GM10266 (cell line): ENCODE measurements at regions not wholly inside any gene's neighbourhood (a gene's known extent, or its start where the extent isn't known, plus 50 kb on each side); places are given as distances from the start of the nearest gene placed in this dataset.
"Not testable (repeated sequence)": the region's sequence is repeated elsewhere in the genome, so short reads cannot be mapped to it uniquely, and the experiment has no call there.

Experiments used
- DNase-seq: peaks from one replicate; pipeline ENCODE4 v3.0.0; 2012; ENCODE audit errors: extremely low spot score
- TF ChIP-seq, protein P1 (sequence below): IDR thresholded peaks from 2 replicates; pipeline ENCODE4 v1.5.1; 2012; ENCODE audit warnings: mild to moderate bottlenecking, low read depth; ENCODE audit not compliant: control insufficient read depth, insufficient read depth; ENCODE audit errors: missing control alignments

DNA sequence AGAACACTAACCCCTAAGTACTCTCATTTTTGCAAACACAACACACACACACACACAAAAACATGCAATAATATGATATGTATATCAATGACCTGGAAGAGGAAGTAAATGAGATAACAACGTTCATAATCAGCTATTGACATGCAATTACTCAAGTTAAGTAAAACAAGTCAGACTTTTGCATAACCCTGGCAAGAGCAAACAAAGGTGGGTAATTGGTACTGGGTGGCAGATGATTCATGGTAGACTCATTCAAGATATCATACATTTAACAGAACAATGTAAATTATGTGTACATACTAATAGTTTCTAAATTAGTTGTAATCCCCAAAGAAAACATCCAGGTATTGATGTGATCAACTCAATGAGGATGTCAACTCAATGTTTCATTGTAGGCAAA is 508.8 kb downstream of the DACH1 start:
- TF ChIP-seq, protein P1, sequence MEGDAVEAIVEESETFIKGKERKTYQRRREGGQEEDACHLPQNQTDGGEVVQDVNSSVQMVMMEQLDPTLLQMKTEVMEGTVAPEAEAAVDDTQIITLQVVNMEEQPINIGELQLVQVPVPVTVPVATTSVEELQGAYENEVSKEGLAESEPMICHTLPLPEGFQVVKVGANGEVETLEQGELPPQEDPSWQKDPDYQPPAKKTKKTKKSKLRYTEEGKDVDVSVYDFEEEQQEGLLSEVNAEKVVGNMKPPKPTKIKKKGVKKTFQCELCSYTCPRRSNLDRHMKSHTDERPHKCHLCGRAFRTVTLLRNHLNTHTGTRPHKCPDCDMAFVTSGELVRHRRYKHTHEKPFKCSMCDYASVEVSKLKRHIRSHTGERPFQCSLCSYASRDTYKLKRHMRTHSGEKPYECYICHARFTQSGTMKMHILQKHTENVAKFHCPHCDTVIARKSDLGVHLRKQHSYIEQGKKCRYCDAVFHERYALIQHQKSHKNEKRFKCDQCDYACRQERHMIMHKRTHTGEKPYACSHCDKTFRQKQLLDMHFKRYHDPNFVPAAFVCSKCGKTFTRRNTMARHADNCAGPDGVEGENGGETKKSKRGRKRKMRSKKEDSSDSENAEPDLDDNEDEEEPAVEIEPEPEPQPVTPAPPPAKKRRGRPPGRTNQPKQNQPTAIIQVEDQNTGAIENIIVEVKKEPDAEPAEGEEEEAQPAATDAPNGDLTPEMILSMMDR: no peak
- DNase-seq: no peak

DNA sequence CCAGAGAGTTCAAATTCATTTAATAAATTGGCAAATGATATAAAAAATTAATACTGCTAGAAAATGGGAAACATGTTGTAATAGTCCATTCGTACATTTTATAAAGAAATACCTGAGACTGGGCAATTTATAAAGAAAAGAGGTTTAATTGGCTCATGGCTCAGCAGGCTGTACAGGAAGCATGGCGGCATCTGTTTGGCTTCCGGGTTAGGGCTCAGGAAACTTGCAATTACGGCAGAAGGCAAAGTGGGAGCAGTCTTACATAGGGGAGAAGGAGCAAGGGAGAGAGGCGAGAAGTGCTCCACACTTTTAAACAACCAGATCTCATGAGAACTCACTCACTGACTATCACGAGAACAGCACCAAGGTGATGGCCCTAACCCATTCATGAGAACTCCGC is 512.0 kb downstream of the DACH1 start:
- TF ChIP-seq, protein P1: no peak
- no peak for DNase-seq

DNA sequence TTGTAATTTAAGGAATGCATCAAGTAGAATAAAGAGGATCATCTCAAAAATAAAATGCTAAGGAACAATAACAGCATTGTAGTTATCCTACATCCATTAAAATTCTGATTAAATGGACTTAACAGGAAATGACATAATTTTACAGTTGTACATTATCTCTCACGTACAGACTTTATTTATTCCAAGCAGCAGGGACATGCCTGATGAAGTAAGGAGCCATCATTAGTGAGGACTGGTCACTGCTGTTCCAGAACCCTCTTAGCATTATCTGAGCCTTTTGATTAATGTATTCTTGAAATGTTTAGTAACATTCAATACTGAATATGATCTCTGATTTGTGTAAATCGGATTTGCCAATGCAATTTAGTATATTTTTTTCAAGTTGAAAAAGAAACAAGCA is 516.1 kb downstream of the DACH1 start:
- TF ChIP-seq, protein P1: no peak
- DNase-seq: no peak

DNA sequence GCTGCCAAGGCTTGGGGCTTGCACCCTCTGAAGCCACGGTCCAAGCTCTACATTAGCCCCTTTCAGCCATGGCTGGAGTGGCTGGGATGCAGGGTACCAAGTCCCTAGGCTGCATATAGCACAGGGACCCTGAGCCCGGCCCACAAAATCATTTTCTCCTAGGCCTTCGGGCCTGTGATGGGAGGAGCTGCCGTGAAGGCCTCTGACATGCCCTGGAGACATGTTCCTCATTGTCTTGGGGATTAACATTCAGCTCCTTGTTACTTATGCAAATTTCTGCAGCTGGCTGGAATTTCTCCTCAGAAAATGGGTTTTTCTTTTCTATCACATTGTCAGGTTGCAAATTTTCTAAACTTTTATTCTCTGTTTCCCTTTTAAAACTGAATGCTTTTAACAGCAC is 521.1 kb downstream of the DACH1 start:
- DNase-seq: not testable (repeated sequence)

DNA sequence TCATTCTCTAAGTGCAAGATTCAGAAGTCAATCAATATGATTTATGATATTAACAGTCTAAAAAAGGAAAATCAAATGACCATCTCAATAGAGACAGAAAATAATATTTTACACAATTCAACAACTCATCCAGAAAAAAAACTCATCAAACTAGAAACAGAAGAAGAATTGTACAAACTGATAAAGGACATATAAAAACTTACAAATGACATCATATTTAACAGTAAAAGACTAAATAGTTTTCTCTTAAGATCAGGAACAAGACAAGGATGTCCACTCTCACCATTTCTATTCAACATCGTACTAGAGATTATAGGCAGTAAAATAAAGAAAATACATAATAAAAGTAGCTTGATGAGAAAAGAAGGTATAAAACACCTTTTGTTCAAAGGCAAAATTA is 527.3 kb downstream of the DACH1 start:
- no peak for DNase-seq
- TF ChIP-seq, protein P1: no peak

DNA sequence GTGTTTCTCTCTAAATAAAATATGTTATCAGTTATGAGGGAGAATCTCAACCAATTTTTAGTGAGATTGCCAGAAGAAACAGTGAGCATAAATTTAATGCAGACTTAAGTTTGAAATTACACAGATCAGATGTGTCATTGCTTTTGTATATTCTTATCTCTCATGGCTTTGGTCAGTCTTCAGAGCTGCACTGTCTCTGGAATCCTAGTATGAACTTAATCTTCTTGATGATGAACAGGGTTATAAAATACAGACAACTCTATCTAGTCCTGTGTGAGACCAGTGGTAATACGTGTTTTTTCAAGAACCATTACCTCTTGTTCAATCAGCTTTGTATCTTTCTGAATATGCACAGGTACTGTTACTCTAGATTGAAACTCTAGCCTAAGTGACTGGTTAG is 528.0 kb downstream of the DACH1 start:
- TF ChIP-seq, protein P1: no peak

DNA sequence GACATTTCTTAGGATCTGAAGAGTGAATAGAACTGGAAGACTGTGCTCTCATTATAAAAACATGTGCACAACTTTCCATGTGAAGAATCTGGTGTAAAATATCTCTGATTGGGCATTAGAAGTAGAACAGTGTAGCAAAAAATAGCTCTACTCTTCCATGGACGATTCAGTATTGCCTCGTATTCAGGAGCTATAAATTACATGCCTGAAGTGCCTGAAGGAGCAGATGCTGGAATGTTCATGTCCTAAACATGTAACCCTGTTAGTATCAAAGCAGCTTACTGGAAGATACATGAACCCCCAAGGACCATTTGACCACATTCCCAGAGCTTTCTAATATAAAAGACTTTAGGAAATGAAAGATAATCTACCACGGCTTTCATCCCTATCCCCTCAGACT is 528.9 kb downstream of the DACH1 start:
- DNase-seq: no peak
- TF ChIP-seq, protein P1: no peak

More for the DNA sequence above, 528.0 kb downstream of the DACH1 start:
- no peak for DNase-seq

DNA sequence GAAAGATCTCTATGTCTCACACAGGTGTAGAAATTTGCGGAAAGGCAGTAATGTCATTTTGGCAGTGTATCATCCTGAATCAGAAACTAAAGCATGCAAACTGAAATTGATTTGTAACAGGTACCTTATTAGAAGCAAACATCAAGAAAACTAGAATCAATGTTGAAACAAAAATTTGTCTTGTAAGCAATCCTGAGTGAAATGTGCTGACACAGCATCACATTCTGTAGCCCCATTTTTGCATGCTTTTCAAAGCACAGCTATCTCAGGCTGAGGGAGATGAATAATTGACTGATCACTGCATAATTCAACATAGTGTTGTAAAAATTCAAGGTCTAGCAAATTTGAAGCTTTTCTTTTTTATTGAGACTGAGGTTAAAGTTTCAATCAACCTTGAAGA is 539.7 kb downstream of the DACH1 start:
- TF ChIP-seq, protein P1: no peak
- no peak for DNase-seq
